Panc1 (cell line): ENCODE measurements at regions not wholly inside any gene's neighbourhood (a gene's known extent, or its start where the extent isn't known, plus 50 kb on each side); places are given as distances from the start of the nearest gene placed in this dataset.

Source experiments
- POLR2AphosphoS5 ChIP-seq: IDR thresholded peaks from 2 replicates; pipeline ENCODE4 v1.6.1; 2012; ENCODE audit warnings: mild to moderate bottlenecking, low read depth, low read length, moderate library complexity
- TF ChIP-seq, protein P1 (sequence below): fragments of 450-650 bp; IDR thresholded peaks from 2 replicates; pipeline ENCODE4 v1.5.1; 2017; ENCODE audit warnings: mild to moderate bottlenecking

DNA sequence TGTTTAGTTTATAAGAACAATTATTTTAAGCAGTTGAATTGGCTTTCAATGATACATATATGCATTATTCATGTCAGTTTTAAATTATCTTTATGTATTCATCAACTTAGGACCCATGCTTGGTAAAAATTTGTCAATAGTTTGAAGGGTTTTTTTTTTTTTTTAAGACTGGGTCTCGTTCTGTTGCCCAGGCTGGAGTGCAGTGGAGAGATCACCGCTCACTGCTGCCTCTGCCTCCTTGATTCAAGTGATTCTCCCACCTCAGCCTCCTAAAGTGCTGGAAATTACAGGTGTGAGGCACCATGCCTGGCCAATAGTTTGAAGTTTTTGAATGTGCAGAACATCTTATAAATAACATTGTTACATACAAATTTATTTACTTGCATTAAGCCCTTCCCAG lies 1671.0 kb upstream of the B3GALT2 start:
- TF ChIP-seq, protein P1, sequence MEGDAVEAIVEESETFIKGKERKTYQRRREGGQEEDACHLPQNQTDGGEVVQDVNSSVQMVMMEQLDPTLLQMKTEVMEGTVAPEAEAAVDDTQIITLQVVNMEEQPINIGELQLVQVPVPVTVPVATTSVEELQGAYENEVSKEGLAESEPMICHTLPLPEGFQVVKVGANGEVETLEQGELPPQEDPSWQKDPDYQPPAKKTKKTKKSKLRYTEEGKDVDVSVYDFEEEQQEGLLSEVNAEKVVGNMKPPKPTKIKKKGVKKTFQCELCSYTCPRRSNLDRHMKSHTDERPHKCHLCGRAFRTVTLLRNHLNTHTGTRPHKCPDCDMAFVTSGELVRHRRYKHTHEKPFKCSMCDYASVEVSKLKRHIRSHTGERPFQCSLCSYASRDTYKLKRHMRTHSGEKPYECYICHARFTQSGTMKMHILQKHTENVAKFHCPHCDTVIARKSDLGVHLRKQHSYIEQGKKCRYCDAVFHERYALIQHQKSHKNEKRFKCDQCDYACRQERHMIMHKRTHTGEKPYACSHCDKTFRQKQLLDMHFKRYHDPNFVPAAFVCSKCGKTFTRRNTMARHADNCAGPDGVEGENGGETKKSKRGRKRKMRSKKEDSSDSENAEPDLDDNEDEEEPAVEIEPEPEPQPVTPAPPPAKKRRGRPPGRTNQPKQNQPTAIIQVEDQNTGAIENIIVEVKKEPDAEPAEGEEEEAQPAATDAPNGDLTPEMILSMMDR: no peak
- no peak for TF ChIP-seq POLR2AphosphoS5
